ENCODE measurements at regions not wholly inside any gene's neighbourhood (a gene's known extent, or its start where the extent isn't known, plus 50 kb on each side); places are given as distances from the start of the nearest gene placed in this dataset.

- H3K9me3 Mint-ChIP-seq: peaks cover 0 to 12% (median 4%) of the 10 kb centered on the region in 3 donors
- no peaks in the 10 kb centered on the region for H3K4me1 ChIP-seq (ENCODE audit: control insufficient read depth in 1 of 2, extremely low read depth in 1 of 2, insufficient read depth in 2 of 2, low read length in 2 of 2)
- no peak overlapping the region for H3K4me3 Mint-ChIP-seq
- ChIA-PET CTCF (interaction anchor here in 1 of 2 donors (0.5 kb wide), 1 partner anchor 12 kb away, joined by 6 read pairs; no protein-coding TSS in a partner anchor), POLR2A (no interaction called here)
- H3K27me3 Mint-ChIP-seq: peaks cover 0 to 8% of the 10 kb centered on the region in 2 donors
- no peaks in the 10 kb centered on the region for H3K36me3 Mint-ChIP-seq
- H3K27ac Mint-ChIP-seq: no peak overlapping the region
- peaks cover 0 to 8% of the 10 kb centered on the region in 2 experiments for H3K27me3 ChIP-seq (replicated peaks in 1 of 2; ENCODE audit: control insufficient read depth in 2 of 2, extremely low read depth in 1 of 2, insufficient read depth in 2 of 2, low read length in 1 of 2)
- no peak for ATAC-seq (replicated peaks in 1 of 4)
- DNase-seq: no peak
- no peaks in the 10 kb centered on the region for H3K9me3 ChIP-seq
- no CpG with 5 or more reads among the region's 2 CpGs for WGBS (ENCODE audit: insufficient coverage)
- H3K27ac ChIP-seq (ENCODE audit: low read length): no peak overlapping the region
- H3K4me1 Mint-ChIP-seq: no peaks in the 10 kb centered on the region
- H3K4me3 ChIP-seq (ENCODE audit: control insufficient read depth in 1 of 2, extremely low read depth in 1 of 2, low read length in 1 of 2): no peak overlapping the region
- H3K36me3 ChIP-seq (ENCODE audit: control insufficient read depth in 2 of 2, extremely low read depth in 1 of 2, insufficient read depth in 1 of 2, low read length in 1 of 2): no peaks in the 10 kb centered on the region
These were observed 201.0 kb upstream of the CADM1 start for GRCh38 chr11:115705200-115705599.

GRCh38 chr11:115700981-115701875, 197.0 kb upstream of the CADM1 start:
- H3K27me3 ChIP-seq (replicated peaks in 1 of 2; ENCODE audit: control insufficient read depth in 2 of 2, extremely low read depth in 1 of 2, insufficient read depth in 2 of 2, low read length in 1 of 2): peaks cover 0 to 8% of the 10 kb centered on the region in 2 experiments
- Mint-ChIP-seq H3K27ac (no peak overlapping the region), H3K36me3 (no peaks in the 10 kb centered on the region), H3K4me1 (no peaks in the 10 kb centered on the region), H3K9me3 (peaks cover 4 to 13% (median 4%) of the 10 kb centered on the region in 3 donors), H3K27me3 (peaks cover 0 to 6% of the 10 kb centered on the region in 2 donors), H3K4me3 (no peak overlapping the region)
- H3K4me1 ChIP-seq (ENCODE audit: control insufficient read depth in 1 of 2, extremely low read depth in 1 of 2, insufficient read depth in 2 of 2, low read length in 2 of 2): no peaks in the 10 kb centered on the region
- WGBS (ENCODE audit: insufficient coverage): 70% methylated on average over 8 of the region's 12 CpGs
- H3K36me3 ChIP-seq (ENCODE audit: control insufficient read depth in 2 of 2, extremely low read depth in 1 of 2, insufficient read depth in 1 of 2, low read length in 1 of 2): no peaks in the 10 kb centered on the region
- no peak overlapping the region for H3K27ac ChIP-seq (ENCODE audit: low read length)
- ATAC-seq (replicated peaks in 1 of 4) (no peak), DNase-seq (no peak)
- no peaks in the 10 kb centered on the region for H3K9me3 ChIP-seq
- no peak overlapping the region for H3K4me3 ChIP-seq (ENCODE audit: control insufficient read depth in 1 of 2, extremely low read depth in 1 of 2, low read length in 1 of 2)
- ChIA-PET POLR2A (no interaction called here), CTCF (no interaction called here)

- DNase-seq (no peak), ATAC-seq (replicated peaks in 1 of 4) (no peak)
- H3K27me3 Mint-ChIP-seq: peaks cover 0 to 6% of the 10 kb centered on the region in 2 donors
- H3K9me3 Mint-ChIP-seq: peaks cover 4 to 13% (median 4%) of the 10 kb centered on the region in 3 donors
- CTCF ChIA-PET: no interaction called here
- no peak overlapping the region for H3K27ac Mint-ChIP-seq
- H3K4me1 Mint-ChIP-seq: no peaks in the 10 kb centered on the region
- Histone ChIP-seq H3K27ac (ENCODE audit: low read length) (no peak overlapping the region), H3K36me3 (ENCODE audit: control insufficient read depth in 2 of 2, extremely low read depth in 1 of 2, insufficient read depth in 1 of 2, low read length in 1 of 2) (no peaks in the 10 kb centered on the region), H3K9me3 (no peaks in the 10 kb centered on the region), H3K27me3 (replicated peaks in 1 of 2; ENCODE audit: control insufficient read depth in 2 of 2, extremely low read depth in 1 of 2, insufficient read depth in 2 of 2, low read length in 1 of 2) (peaks cover 0 to 8% of the 10 kb centered on the region in 2 experiments), H3K4me1 (ENCODE audit: control insufficient read depth in 1 of 2, extremely low read depth in 1 of 2, insufficient read depth in 2 of 2, low read length in 2 of 2) (no peaks in the 10 kb centered on the region), H3K4me3 (ENCODE audit: control insufficient read depth in 1 of 2, extremely low read depth in 1 of 2, low read length in 1 of 2) (no peak overlapping the region)
- H3K36me3 Mint-ChIP-seq: no peaks in the 10 kb centered on the region
- H3K4me3 Mint-ChIP-seq: no peak overlapping the region
- WGBS (ENCODE audit: insufficient coverage): no CpG with 5 or more reads among the region's 4 CpGs
- POLR2A ChIA-PET: no interaction called here
These were observed 196.3 kb upstream of the CADM1 start for GRCh38 chr11:115700496-115700895.

- Mint-ChIP-seq H3K27me3 (peaks cover 4 to 9% of the 10 kb centered on the region in 2 donors), H3K4me3 (no peak overlapping the region), H3K4me1 (no peaks in the 10 kb centered on the region), H3K27ac (no peak overlapping the region), H3K36me3 (no peaks in the 10 kb centered on the region), H3K9me3 (peaks cover 4 to 13% (median 4%) of the 10 kb centered on the region in 3 donors)
- Histone ChIP-seq H3K27ac (ENCODE audit: low read length) (no peak overlapping the region), H3K9me3 (no peaks in the 10 kb centered on the region), H3K36me3 (ENCODE audit: control insufficient read depth in 2 of 2, extremely low read depth in 1 of 2, insufficient read depth in 1 of 2, low read length in 1 of 2) (no peaks in the 10 kb centered on the region), H3K4me1 (ENCODE audit: control insufficient read depth in 1 of 2, extremely low read depth in 1 of 2, insufficient read depth in 2 of 2, low read length in 2 of 2) (no peaks in the 10 kb centered on the region), H3K27me3 (replicated peaks in 1 of 2; ENCODE audit: control insufficient read depth in 2 of 2, extremely low read depth in 1 of 2, insufficient read depth in 2 of 2, low read length in 1 of 2) (peaks cover 0 to 8% of the 10 kb centered on the region in 2 experiments), H3K4me3 (ENCODE audit: control insufficient read depth in 1 of 2, extremely low read depth in 1 of 2, low read length in 1 of 2) (no peak overlapping the region)
- ATAC-seq (replicated peaks in 1 of 4) (no peak), DNase-seq (no peak)
- CTCF ChIA-PET: no interaction called here
- POLR2A ChIA-PET: no interaction called here
- WGBS (ENCODE audit: insufficient coverage): 100% methylated on average over 1 of the region's 3 CpGs
These were observed 195.5 kb upstream of the CADM1 start for GRCh38 chr11:115699733-115700132.

- no peaks in the 10 kb centered on the region for H3K9me3 ChIP-seq
- Mint-ChIP-seq H3K9me3 (peaks cover 2 to 9% (median 4%) of the 10 kb centered on the region in 3 donors), H3K36me3 (no peaks in the 10 kb centered on the region), H3K27ac (no peak overlapping the region), H3K4me3 (no peak overlapping the region), H3K27me3 (peaks cover 4 to 9% of the 10 kb centered on the region in 2 donors), H3K4me1 (no peaks in the 10 kb centered on the region)
- CTCF ChIA-PET: no interaction called here
- POLR2A ChIA-PET: no interaction called here
- H3K27me3 ChIP-seq (replicated peaks in 1 of 2; ENCODE audit: control insufficient read depth in 2 of 2, extremely low read depth in 1 of 2, insufficient read depth in 2 of 2, low read length in 1 of 2): peaks cover 0 to 8% of the 10 kb centered on the region in 2 experiments
- ATAC-seq (replicated peaks in 1 of 4) (no peak), DNase-seq (no peak)
- H3K36me3 ChIP-seq (ENCODE audit: control insufficient read depth in 2 of 2, extremely low read depth in 1 of 2, insufficient read depth in 1 of 2, low read length in 1 of 2): no peaks in the 10 kb centered on the region
- no peaks in the 10 kb centered on the region for H3K4me1 ChIP-seq (ENCODE audit: control insufficient read depth in 1 of 2, extremely low read depth in 1 of 2, insufficient read depth in 2 of 2, low read length in 2 of 2)
- H3K4me3 ChIP-seq (ENCODE audit: control insufficient read depth in 1 of 2, extremely low read depth in 1 of 2, low read length in 1 of 2): no peak overlapping the region
- no peak overlapping the region for H3K27ac ChIP-seq (ENCODE audit: low read length)
- 77% methylated on average over 3 of the region's 5 CpGs for WGBS (ENCODE audit: insufficient coverage)
These were observed 195.1 kb upstream of the CADM1 start for GRCh38 chr11:115699326-115699725.

GRCh38 chr11:115698243-115698642, 194.0 kb upstream of the CADM1 start:
- Histone ChIP-seq H3K4me1 (ENCODE audit: control insufficient read depth in 1 of 2, extremely low read depth in 1 of 2, insufficient read depth in 2 of 2, low read length in 2 of 2) (no peaks in the 10 kb centered on the region), H3K9me3 (no peaks in the 10 kb centered on the region), H3K27ac (ENCODE audit: low read length) (no peak overlapping the region), H3K36me3 (ENCODE audit: control insufficient read depth in 2 of 2, extremely low read depth in 1 of 2, insufficient read depth in 1 of 2, low read length in 1 of 2) (no peaks in the 10 kb centered on the region), H3K4me3 (ENCODE audit: control insufficient read depth in 1 of 2, extremely low read depth in 1 of 2, low read length in 1 of 2) (no peak overlapping the region), H3K27me3 (replicated peaks in 1 of 2; ENCODE audit: control insufficient read depth in 2 of 2, extremely low read depth in 1 of 2, insufficient read depth in 2 of 2, low read length in 1 of 2) (peaks cover 0 to 8% of the 10 kb centered on the region in 2 experiments)
- DNase-seq (no peak), ATAC-seq (replicated peaks in 1 of 4) (no peak)
- Mint-ChIP-seq H3K4me1 (no peaks in the 10 kb centered on the region), H3K27me3 (peaks cover 4 to 9% of the 10 kb centered on the region in 2 donors), H3K27ac (no peak overlapping the region), H3K36me3 (no peaks in the 10 kb centered on the region), H3K4me3 (no peak overlapping the region), H3K9me3 (peaks cover 2 to 9% (median 4%) of the 10 kb centered on the region in 3 donors)
- ChIA-PET CTCF (no interaction called here), POLR2A (no interaction called here)
- WGBS (ENCODE audit: insufficient coverage): 83% methylated on average over 1 of the region's 4 CpGs
